HK-2 (cell line): ENCODE measurements at regions not wholly inside any gene's neighbourhood (a gene's known extent, or its start where the extent isn't known, plus 50 kb on each side); places are given as distances from the start of the nearest gene placed in this dataset.
"Not testable (repeated sequence)": the region's sequence is repeated elsewhere in the genome, so short reads cannot be mapped to it uniquely, and the experiment has no call there.

ENCODE experiments used
- DNase-seq: peaks from one replicate; pipeline ENCODE4 v3.0.0-alpha.2; 2018; ENCODE audit not compliant: unreplicated experiment

DNA sequence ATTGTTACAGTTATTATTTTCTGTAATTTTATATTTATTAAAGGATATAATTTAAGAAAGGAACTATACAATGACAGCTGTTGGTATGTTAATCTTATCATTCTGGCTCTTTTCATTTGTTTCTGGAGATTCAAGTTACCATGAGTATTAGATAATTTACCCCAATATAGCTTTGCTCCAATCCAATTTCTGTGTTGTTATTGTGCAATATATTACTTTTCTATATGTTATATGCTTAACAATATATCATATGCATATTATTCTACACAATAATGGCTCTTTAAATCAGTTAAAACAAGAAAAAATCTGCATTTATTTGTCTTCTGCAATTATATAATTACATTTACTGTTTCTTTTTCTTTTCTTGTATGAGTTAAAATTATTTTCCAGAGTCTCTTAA lies 1650.9 kb downstream of the BRINP3 start:
- DNase-seq: no peak

DNA sequence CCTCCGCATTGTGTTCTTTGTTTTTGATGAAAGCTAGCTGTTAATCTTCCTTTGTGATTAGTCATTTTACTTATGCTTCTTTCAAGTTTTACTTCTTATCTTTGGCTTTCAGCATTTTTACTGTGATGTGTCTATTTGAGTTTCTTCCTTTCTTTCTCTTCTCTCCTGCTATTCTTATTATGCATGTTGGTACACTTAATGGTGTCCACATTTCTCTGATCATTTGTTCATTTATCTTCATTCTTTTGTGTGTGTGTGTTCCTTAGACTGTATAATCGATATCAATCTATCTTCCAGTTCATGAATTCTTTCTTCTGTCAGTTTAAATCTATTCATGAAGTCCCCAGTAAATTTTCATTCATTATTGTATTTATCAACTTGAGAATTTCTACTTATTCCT lies 1650.3 kb downstream of the BRINP3 start:
- DNase-seq: no peak

DNA sequence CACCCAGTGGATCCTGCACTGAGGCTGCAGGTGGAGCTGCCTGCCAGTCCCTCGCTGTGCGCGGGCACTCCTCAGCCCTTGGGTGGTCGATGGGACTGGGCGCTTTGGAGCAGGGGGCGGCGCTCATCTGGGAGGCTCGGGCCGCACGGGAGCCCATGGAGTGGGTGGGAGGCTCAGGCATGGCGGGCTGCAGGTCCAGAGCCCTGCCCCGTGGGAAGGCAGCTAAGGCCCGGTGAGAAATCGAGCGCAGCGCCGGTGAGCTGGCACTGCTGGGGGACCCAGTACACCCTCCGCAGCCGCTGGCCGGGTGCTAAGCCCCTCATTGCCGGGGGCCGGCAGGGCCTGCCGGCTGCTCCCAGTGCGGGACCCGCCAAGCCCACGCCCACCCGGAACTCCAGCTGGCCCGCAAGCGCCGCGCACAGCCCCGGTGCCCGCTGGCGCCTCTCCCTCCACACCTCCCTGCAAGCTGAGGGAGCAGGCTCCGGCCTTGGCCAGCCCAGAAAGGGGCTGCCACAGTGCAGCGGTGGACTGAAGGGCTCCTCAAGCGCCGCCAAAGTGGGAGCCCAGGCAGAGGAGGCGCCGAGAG lies 1636.5 kb downstream of the BRINP3 start:
- not testable (repeated sequence) for DNase-seq

DNA sequence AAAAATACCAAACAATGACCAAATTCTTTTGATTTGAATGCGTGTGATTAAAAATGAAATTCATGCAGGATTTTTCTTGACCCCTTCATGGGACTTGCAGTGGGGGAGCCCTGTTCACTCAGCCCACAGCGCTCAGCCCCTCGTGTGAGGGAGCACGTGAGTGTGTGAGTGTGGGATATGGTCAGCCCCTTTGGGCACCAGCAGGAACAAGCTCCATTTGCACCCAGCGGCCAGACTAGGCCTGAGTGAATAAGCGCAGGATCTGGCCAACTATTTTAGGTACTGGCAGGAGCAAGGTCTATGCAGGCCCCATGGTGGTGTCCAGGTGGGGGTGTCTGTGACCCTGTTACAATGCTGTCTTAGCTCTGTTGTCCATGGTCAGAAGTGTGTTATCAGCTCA lies 1631.2 kb downstream of the BRINP3 start:
- no peak for DNase-seq

DNA sequence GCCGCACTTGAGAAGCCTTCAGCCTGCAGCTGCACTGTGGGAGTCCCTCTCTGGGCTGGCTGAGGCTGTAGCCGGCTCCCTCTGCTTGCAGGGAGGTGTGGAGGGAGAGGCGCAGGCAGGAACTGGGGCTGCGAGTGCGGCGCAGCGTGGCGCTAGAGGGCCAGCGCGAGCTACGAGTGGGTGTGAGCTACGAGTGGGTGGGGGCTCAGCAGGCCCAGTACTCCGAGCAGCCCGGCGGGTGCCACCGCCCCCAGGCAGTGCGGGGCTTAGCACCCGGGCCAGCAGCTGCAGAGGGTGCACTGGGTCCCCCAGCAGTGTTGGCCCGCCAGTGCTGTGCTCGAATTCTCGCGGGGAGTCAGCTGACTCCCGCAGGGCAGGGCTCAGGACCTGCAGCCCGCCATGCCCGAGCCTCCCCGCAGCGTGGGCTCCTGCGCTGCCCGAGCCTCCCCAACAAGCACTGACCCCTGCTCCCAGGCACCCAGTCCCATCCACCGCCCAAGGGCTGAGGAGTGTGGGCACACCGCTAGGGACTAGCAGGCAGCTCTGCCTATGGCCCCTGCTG lies 1620.1 kb downstream of the BRINP3 start:
- no peak for DNase-seq

DNA sequence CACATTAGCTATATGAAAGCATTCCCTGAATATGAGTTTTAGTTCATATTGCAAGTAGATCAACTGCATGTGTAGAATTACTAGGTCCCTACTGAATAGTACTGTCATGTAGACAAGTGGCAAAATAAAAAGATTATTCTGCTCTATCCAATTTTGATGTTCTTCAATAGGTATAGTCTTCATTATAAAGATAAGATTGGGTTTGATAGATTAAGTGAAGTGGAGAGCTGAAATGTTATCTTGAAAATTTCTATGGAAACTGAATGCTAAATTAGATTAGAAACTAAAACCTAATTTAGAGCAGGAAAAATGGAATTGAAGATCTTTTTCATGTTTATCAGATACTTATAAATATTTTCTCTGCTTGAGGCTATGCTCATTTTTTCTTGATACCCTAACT lies 1610.0 kb downstream of the BRINP3 start:
- DNase-seq: no peak

DNA sequence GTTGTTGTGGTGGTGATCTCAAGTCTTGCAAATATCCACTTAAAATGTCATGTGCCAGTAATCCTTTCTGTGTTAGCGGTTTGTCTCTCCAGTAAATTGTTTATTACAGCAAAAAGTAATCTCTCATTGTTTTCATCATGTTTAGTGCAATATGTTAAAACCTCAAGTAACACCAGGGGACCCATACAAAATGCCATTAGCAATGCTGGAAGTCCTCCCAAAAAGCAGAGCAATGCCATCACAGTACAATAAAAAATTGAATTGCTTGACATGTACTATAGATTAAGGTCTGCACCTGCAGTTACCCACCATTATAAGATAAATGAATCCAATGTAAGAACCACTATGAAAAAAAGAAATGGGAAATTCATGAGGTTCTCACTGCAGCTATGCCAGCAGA lies 1606.5 kb downstream of the BRINP3 start:
- DNase-seq: no peak

DNA sequence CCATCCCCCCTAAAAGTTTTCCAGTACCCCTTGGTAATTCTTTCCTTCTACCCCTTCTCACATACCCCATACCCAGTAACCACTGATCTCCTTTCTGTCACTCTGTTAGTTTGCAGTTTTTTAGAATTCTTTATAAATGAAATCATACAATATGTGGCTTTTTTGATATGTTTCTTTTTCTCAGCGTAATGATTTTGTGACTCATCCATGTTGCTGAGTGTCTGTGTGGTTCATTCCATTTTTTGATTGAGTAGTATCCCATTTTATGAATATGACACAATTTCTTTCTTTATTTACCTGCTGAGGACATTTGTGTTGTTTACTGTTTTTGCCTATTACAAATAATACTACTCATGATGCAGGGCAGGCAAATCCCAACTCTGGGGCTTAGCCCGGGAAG lies 1605.3 kb downstream of the BRINP3 start:
- DNase-seq: no peak

DNA sequence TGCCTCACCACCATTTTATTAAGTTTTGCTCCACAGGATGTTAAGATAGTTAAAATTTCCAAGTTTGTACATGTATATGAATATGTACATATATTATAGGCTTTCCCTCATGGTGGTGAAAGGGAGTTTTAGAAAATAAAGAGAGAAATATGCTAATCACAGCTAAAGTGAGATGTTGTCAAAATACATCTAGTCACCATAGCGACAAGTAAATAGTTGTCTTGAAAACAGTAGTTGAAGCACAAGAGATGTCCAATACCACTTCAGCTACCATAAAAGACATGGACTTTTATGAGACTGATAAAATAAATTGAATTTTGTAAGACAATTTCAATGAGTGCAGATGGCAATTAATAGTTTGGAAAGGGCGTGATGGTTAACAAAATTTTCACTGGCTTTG lies 1600.0 kb downstream of the BRINP3 start:
- no peak for DNase-seq

DNA sequence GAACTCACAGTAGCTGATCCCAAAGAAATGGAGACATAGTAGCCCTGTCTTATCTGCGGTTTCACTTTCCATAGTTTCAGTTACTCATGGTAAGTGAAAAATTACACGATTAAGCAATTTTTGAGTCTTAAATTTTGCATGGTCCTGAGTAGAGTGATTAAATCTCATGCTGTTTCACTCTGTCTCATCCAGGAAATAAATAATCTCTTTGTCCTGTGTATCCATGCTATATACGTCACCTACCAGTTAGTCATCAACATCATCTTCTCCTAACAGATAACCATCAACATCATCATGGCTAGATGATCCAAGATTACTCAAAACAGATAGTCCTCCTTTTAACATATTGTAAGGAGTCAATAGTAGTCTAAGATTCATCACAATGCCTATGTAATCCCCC lies 1589.3 kb downstream of the BRINP3 start:
- DNase-seq: no peak

DNA sequence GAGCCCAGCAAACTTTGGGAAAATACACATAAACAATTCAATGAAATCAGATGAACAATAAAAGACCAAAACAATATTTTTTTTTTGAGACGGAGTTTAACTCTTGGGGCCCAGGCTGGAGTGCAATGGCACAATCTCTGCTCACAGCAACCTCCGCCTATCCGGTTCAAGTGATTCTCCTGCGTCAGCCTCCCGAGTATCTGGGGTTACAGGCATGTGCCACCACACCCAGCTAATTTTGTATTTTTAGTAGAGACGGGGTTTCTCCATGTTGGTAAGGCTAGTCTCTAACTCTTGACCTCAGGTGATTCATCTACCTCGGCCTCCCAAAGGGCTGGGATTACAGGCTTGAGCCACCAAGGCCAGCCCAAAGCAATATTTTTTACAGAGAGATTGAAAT lies 1588.5 kb downstream of the BRINP3 start:
- DNase-seq: no peak

DNA sequence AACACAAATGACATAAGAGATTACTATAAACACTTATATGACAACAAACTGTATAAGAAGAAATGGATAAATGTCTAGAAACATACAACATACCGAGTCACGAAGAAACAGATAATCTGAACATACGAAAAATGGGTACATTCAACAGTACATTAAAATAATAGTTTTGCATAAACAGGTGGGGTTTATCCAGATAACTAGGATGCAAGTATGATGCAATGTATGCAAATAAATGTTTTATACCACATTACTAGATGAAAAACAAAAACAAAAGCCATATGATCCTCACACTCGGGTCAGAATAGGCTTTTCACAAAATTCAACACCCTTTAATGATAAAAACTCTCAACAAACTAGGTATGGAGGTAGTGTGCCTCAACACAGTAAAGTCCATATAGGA lies 1585.7 kb downstream of the BRINP3 start:
- DNase-seq: no peak

DNA sequence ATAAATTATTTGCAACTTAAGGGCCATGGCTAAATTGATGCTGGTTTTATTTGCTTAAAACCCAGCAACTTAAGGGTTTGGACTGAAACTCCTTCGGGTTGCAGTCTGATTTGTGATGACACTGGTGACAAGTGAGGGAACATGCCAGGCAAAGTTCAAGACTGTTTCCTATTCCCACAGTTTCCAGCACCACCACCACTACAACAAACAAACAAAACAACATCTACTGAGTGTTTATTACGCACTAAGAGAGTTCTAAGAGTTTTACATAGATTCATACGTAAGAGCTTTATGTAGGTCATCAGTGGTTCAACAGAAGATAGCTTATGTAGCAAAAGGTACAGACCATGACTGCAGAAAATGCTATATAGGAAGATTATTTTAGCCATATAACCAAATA lies 1582.1 kb downstream of the BRINP3 start:
- no peak for DNase-seq

DNA sequence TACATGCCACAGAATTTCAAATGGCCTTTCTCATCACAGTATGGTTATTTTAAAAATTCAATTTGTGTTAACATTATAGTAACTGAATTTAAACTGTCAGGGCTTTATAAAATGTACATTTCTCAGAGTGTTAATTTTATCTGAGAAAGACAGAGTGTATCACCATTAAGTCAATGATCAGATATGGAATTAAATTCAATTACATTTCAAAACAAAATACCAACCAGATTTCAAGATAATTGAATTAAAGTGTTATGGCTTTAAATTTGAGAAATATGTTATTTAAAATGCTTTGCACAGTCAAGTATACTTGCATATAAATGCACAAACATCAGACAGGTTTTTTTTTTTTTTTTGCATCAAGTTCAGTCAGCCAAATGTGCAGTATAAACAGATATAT lies 1574.4 kb downstream of the BRINP3 start:
- DNase-seq: no peak

DNA sequence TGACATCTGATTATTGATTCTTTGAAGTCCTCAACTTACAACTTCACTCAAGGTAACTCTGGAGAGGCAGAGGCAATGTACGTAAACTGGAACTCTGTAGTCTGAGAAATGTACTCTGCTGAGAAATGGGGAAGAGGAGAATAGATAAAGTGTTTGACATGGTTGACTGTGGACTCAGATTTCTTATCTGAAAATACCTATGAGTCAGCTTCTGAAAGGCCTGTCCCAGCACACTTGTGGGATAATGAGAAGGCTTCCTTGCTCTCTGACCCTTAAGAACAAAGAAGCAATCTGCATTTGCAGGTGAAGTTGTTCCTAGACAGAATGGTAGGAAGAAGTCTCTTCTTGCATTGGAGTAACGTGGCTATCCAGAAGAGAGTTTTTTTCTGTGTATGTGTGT lies 1573.5 kb downstream of the BRINP3 start:
- DNase-seq: no peak

DNA sequence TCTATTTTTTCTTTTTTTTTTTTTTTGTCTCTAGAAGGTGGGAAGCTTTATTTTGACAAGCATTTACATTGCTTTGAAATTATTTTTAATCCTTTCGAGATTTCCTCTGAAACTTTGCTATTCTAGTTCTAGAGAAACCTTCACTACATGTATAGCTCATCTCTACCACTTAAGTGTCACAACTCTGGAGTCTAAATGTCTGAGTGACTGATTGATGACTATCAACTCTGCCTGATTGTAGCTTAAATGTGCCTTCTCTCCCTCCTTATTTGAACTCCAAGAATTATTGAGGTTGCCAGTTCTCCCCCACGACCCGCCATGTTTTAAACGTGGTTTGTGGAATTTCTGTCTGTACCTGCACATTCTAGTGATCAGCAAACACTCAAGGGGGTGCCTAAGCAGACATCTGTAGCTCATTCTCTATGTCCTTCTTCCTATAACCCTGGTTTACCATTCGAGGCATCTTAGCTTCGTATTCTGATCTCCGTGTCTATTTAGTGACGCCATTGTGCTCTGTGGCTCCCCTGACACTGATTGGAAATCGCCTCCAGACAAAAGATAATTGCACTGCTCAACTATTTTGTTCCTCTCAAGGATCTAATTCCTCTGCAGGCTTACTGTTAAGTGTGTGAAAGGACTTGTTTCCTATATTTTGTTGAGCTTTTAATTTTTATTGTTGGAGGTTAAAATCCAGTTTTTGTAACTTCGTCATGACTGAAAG lies 1570.6 kb downstream of the BRINP3 start:
- no peak for DNase-seq

DNA sequence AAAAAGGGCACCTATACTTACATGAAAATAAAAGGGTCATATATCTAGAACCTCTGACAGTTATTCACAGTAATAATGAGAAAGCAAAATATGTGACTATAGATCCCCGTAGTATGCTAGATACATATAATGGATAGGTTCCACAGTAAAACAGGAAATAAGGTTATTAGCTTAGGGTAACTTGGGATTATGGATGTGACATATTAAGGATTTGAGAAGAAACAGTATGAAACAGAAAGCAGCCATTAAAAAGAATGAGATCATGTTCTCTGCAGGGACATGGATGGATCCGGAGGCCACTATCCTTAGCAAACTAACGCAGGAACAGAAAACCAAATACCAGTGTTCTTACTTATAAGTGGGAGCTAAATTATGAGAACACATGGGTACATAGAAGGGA lies 1547.3 kb downstream of the BRINP3 start:
- no peak for DNase-seq

DNA sequence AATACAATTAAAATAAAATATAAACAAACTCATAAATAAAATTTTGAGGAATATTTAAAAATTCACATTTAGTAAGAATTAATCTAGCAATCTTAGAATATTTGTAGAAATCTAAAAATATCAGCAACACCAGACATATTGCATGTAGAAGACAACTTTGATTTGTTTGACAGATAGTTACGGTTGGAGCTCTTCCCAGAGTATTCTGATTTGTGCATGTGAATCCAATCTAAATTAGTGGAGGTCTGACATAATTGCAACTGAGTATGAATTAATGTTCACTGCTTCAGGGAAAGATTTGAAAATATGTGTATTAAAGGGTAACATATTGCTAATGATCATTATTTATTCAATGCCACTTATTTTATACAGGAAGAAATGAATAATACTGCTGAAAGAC lies 1546.2 kb downstream of the BRINP3 start:
- no peak for DNase-seq

DNA sequence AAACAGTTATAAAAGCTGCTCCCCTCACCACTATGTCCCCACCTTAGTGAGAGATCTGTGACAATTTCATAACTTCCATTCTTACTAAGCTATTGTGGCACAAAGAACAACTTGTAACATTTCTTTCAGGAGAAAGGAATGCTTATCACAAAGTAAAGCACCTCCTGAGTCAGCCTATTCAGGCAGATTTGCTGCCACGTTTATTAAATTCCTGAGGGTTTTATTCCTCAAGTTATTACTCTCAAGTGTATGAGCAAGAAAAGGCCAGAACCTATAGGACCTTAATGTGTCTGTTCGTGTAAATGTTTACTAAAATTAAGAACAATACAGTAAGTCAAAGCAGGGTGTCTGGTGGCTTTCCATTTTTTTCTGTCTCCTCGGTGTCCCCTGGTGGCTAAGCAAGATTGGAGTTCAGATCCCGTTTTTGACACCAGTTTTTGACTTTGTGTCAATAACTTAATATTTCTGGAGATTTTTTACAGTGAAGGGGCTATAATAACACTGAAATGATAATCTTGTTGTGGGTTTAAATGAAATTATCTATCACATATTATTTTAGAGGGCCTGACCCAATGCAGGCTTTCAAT lies 1539.6 kb downstream of the BRINP3 start:
- DNase-seq: no peak

DNA sequence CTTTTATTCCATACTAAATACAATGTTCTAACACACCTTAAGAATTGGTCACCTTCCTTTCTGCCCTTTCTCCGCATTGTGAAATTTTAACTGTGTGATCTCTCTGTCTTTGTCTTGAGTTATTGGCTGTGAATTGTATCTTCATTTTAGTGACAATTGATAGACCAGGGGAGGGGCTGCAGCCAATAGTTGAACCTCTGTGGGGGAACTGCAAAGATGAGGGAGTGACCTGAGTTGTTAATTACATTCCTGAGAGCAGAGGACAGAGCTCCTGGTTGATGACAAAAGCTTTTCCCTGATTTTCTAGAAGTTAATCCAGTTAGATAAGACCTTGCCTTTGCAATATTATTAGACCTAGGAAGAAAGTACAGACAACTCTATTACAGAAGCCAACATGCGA lies 1535.7 kb downstream of the BRINP3 start:
- DNase-seq: no peak

DNA sequence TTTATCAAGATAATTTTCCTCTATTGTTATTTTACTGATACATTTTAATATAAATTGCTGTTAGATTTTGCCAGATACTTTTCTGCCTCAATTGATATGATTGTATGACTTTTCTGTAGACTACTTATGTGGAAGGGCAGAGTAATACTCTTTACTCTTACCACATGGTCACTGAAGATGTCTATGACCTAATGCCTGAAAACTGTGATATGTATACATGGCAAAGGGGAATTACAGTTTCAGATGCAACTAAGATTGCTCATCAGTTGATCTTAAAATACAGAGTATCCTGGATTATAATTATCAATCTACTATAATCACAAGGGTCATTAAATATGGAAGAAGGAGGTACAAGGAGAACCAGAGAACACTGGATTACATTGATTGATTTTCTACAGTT lies 1528.0 kb downstream of the BRINP3 start:
- DNase-seq: no peak

DNA sequence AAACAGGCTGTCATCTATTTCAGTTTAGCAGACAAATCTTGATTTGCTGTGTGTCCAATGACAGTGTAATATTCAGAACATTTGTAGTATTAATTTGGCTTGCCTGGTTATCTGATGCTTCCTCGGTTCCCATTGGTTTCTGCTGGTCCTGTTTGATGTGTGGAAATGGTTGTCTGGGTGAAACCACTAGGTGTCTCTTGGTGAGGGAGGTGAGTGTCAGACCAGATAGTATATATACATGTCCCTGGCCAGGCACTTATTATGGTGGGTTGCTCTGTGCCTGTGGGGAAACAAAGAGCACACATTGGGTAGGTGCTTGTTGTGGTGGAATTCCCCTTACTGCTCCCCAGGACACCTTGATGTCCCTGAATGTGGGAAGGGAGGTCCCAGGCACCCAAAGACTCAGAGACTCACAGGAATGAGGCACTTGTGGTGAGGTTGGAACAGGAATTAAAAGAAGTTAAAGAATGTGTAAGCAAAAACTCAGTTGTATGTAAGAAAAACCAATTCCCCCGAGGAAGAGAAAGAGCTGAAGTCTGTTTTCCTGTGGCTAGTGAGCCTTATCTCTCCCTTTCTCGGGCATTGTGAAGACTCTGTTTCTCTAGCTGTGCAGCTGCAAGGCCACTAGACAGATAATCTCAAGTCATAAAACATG lies 1519.1 kb downstream of the BRINP3 start:
- DNase-seq: no peak
